ENCODE measurements at regions not wholly inside any gene's neighbourhood (a gene's known extent, or its start where the extent isn't known, plus 50 kb on each side); places are given as distances from the start of the nearest gene placed in this dataset.

GRCh38 chr15:59953392-59953883, 50.7 kb upstream of the FOXB1 start:
- Mint-ChIP-seq H3K27ac (no peak overlapping the region), H3K9me3 (peaks cover 11% of the 10 kb centered on the region), H3K4me1 (no peaks in the 10 kb centered on the region), H3K36me3 (ENCODE audit: low read depth) (no peaks in the 10 kb centered on the region), H3K27me3 (ENCODE audit: low read depth) (peaks cover 4% of the 10 kb centered on the region), H3K4me3 (no peak overlapping the region)
- TF ChIP-seq CTCF (IDR thresholded peaks at IDR 0.05; ENCODE audit: unreplicated experiment in 3 of 3): no peak

- H3K9me3 Mint-ChIP-seq: peaks cover 8% of the 10 kb centered on the region
- H3K4me1 Mint-ChIP-seq: no peaks in the 10 kb centered on the region
- no peak for TF ChIP-seq CTCF (IDR thresholded peaks at IDR 0.05; ENCODE audit: unreplicated experiment in 3 of 3)
- no peak overlapping the region for H3K27ac Mint-ChIP-seq
- H3K36me3 Mint-ChIP-seq (ENCODE audit: low read depth): no peaks in the 10 kb centered on the region
- H3K4me3 Mint-ChIP-seq: no peak overlapping the region
- peaks cover 4% of the 10 kb centered on the region for H3K27me3 Mint-ChIP-seq (ENCODE audit: low read depth)
Observed at GRCh38 chr15:59952960-59953359, 51.2 kb upstream of the FOXB1 start.

GRCh38 chr15:59950603-59951388, 53.3 kb upstream of the FOXB1 start:
- TF ChIP-seq CTCF (IDR thresholded peaks at IDR 0.05; ENCODE audit: unreplicated experiment in 3 of 3): no peak
- Mint-ChIP-seq H3K9me3 (peaks cover 2% of the 10 kb centered on the region), H3K36me3 (ENCODE audit: low read depth) (no peaks in the 10 kb centered on the region), H3K4me1 (peaks cover 5% of the 10 kb centered on the region), H3K4me3 (no peak overlapping the region), H3K27ac (no peak overlapping the region), H3K27me3 (ENCODE audit: low read depth) (peaks cover 10% of the 10 kb centered on the region)

- TF ChIP-seq CTCF (IDR thresholded peaks at IDR 0.05; ENCODE audit: unreplicated experiment in 3 of 3): no peak
- no peaks in the 10 kb centered on the region for H3K36me3 Mint-ChIP-seq (ENCODE audit: low read depth)
- peaks cover 10% of the 10 kb centered on the region for H3K27me3 Mint-ChIP-seq (ENCODE audit: low read depth)
- H3K9me3 Mint-ChIP-seq: no peaks in the 10 kb centered on the region
- H3K4me1 Mint-ChIP-seq: peaks cover 5% of the 10 kb centered on the region
- H3K27ac Mint-ChIP-seq: no peak overlapping the region
- H3K4me3 Mint-ChIP-seq: no peak overlapping the region
Observed at GRCh38 chr15:59948924-59949613, 55.0 kb upstream of the FOXB1 start.

- Mint-ChIP-seq H3K27me3 (ENCODE audit: low read depth) (peaks cover 13% of the 10 kb centered on the region), H3K9me3 (no peaks in the 10 kb centered on the region), H3K27ac (no peak overlapping the region), H3K4me3 (no peak overlapping the region), H3K4me1 (peaks cover 5% of the 10 kb centered on the region), H3K36me3 (ENCODE audit: low read depth) (no peaks in the 10 kb centered on the region)
- no peak for TF ChIP-seq CTCF (IDR thresholded peaks at IDR 0.05; ENCODE audit: unreplicated experiment in 3 of 3)
Observed at GRCh38 chr15:59946084-59946483, 58.0 kb upstream of the FOXB1 start.
